ENCODE measurements at regions not wholly inside any gene's neighbourhood (a gene's known extent, or its start where the extent isn't known, plus 50 kb on each side); places are given as distances from the start of the nearest gene placed in this dataset.

DNA sequence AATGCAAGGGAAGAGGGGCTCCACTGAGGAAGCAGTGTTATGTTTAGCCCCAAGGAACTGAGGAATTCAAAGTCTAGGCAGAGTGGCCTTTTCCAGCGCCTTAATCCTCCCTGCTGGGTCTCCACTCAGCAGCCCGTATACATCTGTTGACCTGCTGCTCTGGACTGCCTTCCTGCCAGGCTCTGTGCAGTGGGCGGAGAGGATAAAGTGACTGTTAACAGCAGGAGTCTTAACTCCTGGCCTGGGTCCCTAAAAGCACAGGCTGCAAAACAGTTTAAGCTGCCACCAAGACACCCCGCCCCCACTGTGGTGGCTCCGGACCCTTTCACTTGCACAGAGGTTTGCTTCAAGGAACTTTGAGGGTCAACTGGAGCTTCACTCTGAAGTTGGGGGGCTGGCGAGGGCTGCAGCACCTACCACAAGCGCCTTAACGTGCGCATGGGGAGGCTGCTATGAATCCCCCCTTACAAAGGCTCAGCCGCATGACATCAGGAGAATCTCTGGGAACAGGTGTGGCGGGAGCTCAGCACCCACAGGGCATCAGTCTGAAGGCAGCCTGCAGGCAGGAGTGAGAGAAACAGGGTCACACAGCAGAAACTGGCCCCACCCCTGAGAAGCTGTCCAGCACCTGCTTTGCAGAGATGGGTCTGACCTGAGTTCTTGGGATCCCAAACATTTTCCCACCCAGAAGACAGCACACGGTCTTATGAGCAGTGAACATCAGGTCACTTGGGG, 358.2 kb upstream of the GATB start:
- TF ChIP-seq TCF12 (IDR thresholded peaks at IDR 0.05; ENCODE audit: low read depth): peak; percentile 51; the same call in 1 of the 2 replicates
- peak; percentile 43 for TF ChIP-seq EP300 (IDR thresholded peaks at IDR 0.05; ENCODE audit: borderline replicate concordance)
- TF ChIP-seq CREB1 (IDR thresholded peaks at IDR 0.05; ENCODE audit: low read depth): no peak
- TF ChIP-seq CEBPB (IDR thresholded peaks at IDR 0.05): no peak
- peak; percentile 61; the same call in 1 of the 2 replicates for TF ChIP-seq REST (IDR thresholded peaks at IDR 0.05; ENCODE audit: low read depth)
- TF ChIP-seq, protein P1, sequence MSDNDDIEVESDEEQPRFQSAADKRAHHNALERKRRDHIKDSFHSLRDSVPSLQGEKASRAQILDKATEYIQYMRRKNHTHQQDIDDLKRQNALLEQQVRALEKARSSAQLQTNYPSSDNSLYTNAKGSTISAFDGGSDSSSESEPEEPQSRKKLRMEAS (IDR thresholded peaks at IDR 0.05): no peak; the same call in 1 of the 2 replicates
- no peak for TF ChIP-seq FOXM1 (IDR thresholded peaks at IDR 0.05; ENCODE audit: borderline replicate concordance, low read depth)
